ENCODE measurements at regions not wholly inside any gene's neighbourhood (a gene's known extent, or its start where the extent isn't known, plus 50 kb on each side); places are given as distances from the start of the nearest gene placed in this dataset.

DNA sequence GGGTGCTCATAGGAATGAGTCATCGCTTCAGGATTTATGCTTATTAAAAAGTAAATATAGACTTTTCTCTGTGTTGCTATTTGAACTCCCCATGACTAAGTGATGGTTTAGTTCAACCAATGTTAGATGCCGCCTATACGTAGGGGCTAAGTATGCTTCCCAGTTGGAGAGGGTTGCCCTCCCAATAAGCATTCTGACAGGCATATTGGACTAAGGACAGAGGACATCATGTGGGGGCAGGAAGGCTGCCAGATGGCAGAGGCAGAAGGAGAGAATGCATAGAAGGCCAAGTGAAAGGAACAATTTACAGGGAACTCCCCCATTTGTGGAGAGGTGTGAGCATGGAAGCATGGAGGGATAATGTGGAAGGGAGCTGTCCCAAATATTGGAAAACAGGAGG is 318.4 kb upstream of the OBI1 start:
- Histone ChIP-seq H3K27me3 (no peaks in the 10 kb centered on the region), H3K36me3 (no peaks in the 10 kb centered on the region), H3K27ac (no peak overlapping the region), H3K9me3 (no peaks in the 10 kb centered on the region), H3K4me3 (no peak overlapping the region), H3K4me1 (no peaks in the 10 kb centered on the region)
- no peak for DNase-seq
- intact Hi-C loops (cut with DNase I; ENCODE audit: low total_unique reads), result no loop called here
- TF ChIP-seq, protein P1, sequence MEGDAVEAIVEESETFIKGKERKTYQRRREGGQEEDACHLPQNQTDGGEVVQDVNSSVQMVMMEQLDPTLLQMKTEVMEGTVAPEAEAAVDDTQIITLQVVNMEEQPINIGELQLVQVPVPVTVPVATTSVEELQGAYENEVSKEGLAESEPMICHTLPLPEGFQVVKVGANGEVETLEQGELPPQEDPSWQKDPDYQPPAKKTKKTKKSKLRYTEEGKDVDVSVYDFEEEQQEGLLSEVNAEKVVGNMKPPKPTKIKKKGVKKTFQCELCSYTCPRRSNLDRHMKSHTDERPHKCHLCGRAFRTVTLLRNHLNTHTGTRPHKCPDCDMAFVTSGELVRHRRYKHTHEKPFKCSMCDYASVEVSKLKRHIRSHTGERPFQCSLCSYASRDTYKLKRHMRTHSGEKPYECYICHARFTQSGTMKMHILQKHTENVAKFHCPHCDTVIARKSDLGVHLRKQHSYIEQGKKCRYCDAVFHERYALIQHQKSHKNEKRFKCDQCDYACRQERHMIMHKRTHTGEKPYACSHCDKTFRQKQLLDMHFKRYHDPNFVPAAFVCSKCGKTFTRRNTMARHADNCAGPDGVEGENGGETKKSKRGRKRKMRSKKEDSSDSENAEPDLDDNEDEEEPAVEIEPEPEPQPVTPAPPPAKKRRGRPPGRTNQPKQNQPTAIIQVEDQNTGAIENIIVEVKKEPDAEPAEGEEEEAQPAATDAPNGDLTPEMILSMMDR (IDR thresholded peaks at IDR 0.05), result no peak
- TF ChIP-seq POLR2A (IDR thresholded peaks at IDR 0.05), result no peak

DNA sequence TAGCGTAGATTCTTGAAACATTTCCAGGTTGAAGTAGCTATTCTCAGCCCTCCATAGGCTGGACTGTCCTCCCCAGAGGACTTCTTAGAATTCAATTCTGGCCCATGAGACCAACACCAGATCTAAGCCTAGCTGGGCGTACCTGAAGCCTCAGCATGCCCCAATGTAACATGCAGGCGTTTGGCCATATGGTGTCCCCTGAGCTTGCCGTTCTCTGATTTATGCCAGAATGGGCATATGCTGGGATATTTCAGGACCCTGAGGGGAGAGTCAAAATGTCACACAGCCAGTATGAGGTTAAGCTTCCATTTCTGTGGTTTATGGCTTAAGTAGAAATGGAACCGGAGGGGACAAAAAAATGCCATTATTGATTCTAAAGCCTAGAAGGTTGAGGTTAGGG is 317.7 kb upstream of the OBI1 start:
- Histone ChIP-seq H3K27me3 (no peaks in the 10 kb centered on the region), H3K27ac (no peak overlapping the region), H3K36me3 (no peaks in the 10 kb centered on the region), H3K4me1 (no peaks in the 10 kb centered on the region), H3K9me3 (no peaks in the 10 kb centered on the region), H3K4me3 (no peak overlapping the region)
- intact Hi-C loops (cut with DNase I; ENCODE audit: low total_unique reads), result no loop called here
- TF ChIP-seq, protein P1 (IDR thresholded peaks at IDR 0.05), result no peak
- no peak for TF ChIP-seq POLR2A (IDR thresholded peaks at IDR 0.05)
- no peak for DNase-seq

DNA sequence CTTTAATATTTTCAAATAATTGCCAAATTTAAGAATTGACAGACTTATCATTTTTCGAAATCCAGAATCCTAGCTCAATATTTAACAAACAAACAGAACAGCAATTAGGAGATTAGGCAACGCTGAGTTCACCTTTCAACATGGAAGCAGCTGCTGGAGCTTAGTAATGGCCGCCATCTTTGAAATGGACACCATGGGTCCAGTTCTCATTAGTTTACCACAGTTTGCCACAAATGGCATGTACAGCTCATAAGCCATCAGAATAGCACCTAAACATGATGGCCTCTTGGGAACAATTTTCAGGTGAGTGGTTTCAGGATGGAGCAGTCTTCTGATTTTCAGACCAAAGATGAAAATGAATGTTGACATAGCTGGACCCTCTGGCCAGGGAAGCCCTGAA is 313.6 kb upstream of the OBI1 start:
- Histone ChIP-seq H3K36me3 (no peaks in the 10 kb centered on the region), H3K9me3 (no peaks in the 10 kb centered on the region), H3K4me1 (no peaks in the 10 kb centered on the region), H3K27me3 (no peaks in the 10 kb centered on the region), H3K4me3 (no peak overlapping the region), H3K27ac (no peak overlapping the region)
- DNase-seq, result no peak
- intact Hi-C loops (cut with DNase I; ENCODE audit: low total_unique reads), result no loop called here
- no peak for TF ChIP-seq POLR2A (IDR thresholded peaks at IDR 0.05)
- TF ChIP-seq, protein P1 (IDR thresholded peaks at IDR 0.05), result no peak

DNA sequence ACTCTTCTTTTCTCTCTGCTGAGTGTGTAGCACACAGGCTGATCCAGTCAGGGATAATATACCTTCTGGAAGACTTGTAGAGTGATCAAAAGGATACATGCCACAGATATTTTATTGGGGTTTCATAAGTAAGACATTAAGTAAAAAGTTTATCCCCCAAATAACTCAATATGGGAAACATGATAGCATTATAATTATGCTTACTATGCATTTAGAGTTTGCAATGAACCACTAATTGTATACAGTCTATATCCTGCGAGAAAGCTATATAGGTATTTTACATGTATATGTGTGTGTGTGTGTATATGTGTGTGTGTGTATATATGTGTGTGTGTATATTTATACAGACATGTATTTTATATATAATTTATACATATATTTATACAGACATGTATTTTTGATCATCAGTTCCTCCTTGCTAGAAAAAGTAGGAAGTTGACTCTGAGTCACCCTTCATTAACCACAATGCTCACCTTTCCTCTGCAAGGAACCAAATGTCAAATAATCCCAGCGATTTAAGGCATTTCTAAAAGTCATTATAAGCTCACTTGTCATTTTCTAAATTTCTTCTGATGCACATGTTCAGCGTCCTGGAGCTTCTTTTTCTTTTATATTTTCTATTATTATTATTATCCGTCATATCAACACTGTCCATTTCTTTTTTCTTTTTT is 312.5 kb upstream of the OBI1 start:
- Histone ChIP-seq H3K36me3 (no peaks in the 10 kb centered on the region), H3K4me1 (no peaks in the 10 kb centered on the region), H3K27me3 (no peaks in the 10 kb centered on the region), H3K27ac (no peak overlapping the region), H3K9me3 (no peaks in the 10 kb centered on the region), H3K4me3 (no peak overlapping the region)
- TF ChIP-seq POLR2A (IDR thresholded peaks at IDR 0.05), result no peak
- TF ChIP-seq, protein P1 (IDR thresholded peaks at IDR 0.05), result no peak
- intact Hi-C loops (cut with DNase I; ENCODE audit: low total_unique reads), result no loop called here
- no peak for DNase-seq

DNA sequence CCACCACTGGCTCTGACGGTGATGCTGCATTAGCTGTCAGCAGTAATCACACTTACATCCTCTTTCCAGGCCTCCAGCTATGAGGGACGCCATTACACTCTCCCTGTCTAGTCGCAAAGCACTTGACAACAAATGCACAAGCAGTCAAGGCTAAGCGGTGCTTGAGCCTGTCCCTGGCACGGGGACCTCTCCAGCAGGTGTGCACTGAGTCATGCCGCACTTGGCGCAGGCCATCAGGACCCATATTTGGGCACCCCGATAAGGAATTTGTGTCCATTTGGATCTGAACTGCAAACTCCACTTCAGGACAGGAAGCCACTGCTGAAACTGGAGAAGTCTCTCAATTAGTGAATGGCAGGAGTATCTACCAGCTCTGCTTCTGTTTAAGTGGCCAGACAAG is 301.9 kb upstream of the OBI1 start:
- intact Hi-C loops (cut with DNase I; ENCODE audit: low total_unique reads), result no loop called here
- no peak overlapping the region for H3K27ac ChIP-seq
- H3K4me1 ChIP-seq, result no peaks in the 10 kb centered on the region
- H3K4me3 ChIP-seq, result no peak overlapping the region
- TF ChIP-seq, protein P1 (IDR thresholded peaks at IDR 0.05), result no peak
- no peak for TF ChIP-seq POLR2A (IDR thresholded peaks at IDR 0.05)
- DNase-seq, result no peak
- no peaks in the 10 kb centered on the region for H3K9me3 ChIP-seq
- no peaks in the 10 kb centered on the region for H3K36me3 ChIP-seq
- H3K27me3 ChIP-seq, result no peaks in the 10 kb centered on the region
